B cell (primary cell): ENCODE measurements at regions not wholly inside any gene's neighbourhood (a gene's known extent, or its start where the extent isn't known, plus 50 kb on each side); places are given as distances from the start of the nearest gene placed in this dataset.

ENCODE experiments used
- ATAC-seq: fragments of 200-7000 bp; cut with Tn5 transposase; one replicate; pipeline ENCODE4 v1.10.0; 2021; ENCODE audit warnings: low read depth, mild to moderate bottlenecking, moderate number of reproducible peaks, moderate library complexity
- CTCF ChIA-PET: fragments of 350-600 bp; sonication (Branson Sonifier 250); formaldehyde crosslinking; loops from one replicate; lab custom pipeline; 2021; ENCODE audit warnings: antibody characterized with exemption, inconsistent platforms; lab: Charles Lee
- POLR2A ChIA-PET: fragments of 350-600 bp; sonication (Branson Sonifier 250); formaldehyde crosslinking; loops from one replicate; lab custom pipeline; 2021; ENCODE audit warnings: antibody characterized with exemption; lab: Charles Lee
- DNase-seq: peaks from one replicate; pipeline ENCODE4 v3.0.0; 2013
- H2AFZ ChIP-seq: 2 replicates; pipeline ENCODE4 v1.6.1; 2012; ENCODE audit warnings: mild to moderate bottlenecking, low read depth, low read length; ENCODE audit not compliant: insufficient read depth, poor library complexity, severe bottlenecking
- H3K27ac ChIP-seq, 2 donors: 1 replicate in 1 of 2; 2 replicates in 1 of 2; pipeline ENCODE4 v1.5.1; 2012 to 2013; ENCODE audit warnings: low read length in 2 of 2, mild to moderate bottlenecking in 2 of 2, moderate library complexity in 1 of 2
- H3K27me3 ChIP-seq, 4 experiments: fragments of 200-600 bp in 1 of 4; sonication (generic) in 1 of 4; replicated peaks in 1 of 4; 1 replicate in 2 of 4; 2 replicates in 2 of 4; pipeline versions ENCODE4 v1.6.1 to v1.7.0; 2013 to 2016; ENCODE audit warnings: low read length in 3 of 4, mild to moderate bottlenecking in 2 of 4, mixed read lengths in 1 of 4, moderate library complexity in 1 of 4; ENCODE audit not compliant: insufficient read depth in 4 of 4, control insufficient read depth in 3 of 4; ENCODE audit errors: control extremely low read depth in 1 of 4
- H3K36me3 ChIP-seq, 2 experiments: replicated peaks in 1 of 2; 1 replicate in 1 of 2; 2 replicates in 1 of 2; pipeline versions ENCODE4 v1.6.1 to v1.7.1; 2013; ENCODE audit warnings: low read length in 1 of 2; ENCODE audit not compliant: insufficient read depth in 2 of 2, control insufficient read depth in 1 of 2; ENCODE audit errors: control extremely low read depth in 1 of 2, extremely low read depth in 1 of 2
- H3K4me1 ChIP-seq, 2 donors: fragments of 200-600 bp in 1 of 2; sonication (generic) in 1 of 2; 1 replicate in 1 of 2; 2 replicates in 1 of 2; pipeline versions ENCODE4 v1.5.1 to v1.6.1; 2013 to 2017; ENCODE audit warnings: low read length in 2 of 2; ENCODE audit not compliant: control insufficient read depth in 2 of 2, insufficient read depth in 2 of 2
- H3K4me2 ChIP-seq: replicated peaks from 2 replicates; pipeline ENCODE3; 2012; ENCODE audit warnings: mild to moderate bottlenecking, low read depth, low read length; ENCODE audit not compliant: poor library complexity, severe bottlenecking
- H3K4me3 ChIP-seq, 5 experiments: fragments of 200-600 bp in 1 of 5; sonication (generic) in 1 of 5; 1 replicate in 3 of 5; 2 replicates in 2 of 5; pipeline versions ENCODE4 v1.5.1 to v1.7.0; 2011 to 2016; ENCODE audit warnings: low read length in 4 of 5, mild to moderate bottlenecking in 4 of 5, low read depth in 2 of 5, control low read depth in 1 of 5, moderate library complexity in 1 of 5; ENCODE audit not compliant: insufficient read depth in 1 of 5; ENCODE audit errors: control extremely low read depth in 1 of 5, extremely low read depth in 1 of 5
- H3K79me2 ChIP-seq: fragments of 200-600 bp; sonication (generic); one replicate; pipeline ENCODE4 v1.6.0; 2016; ENCODE audit warnings: low read length; ENCODE audit not compliant: control insufficient read depth, insufficient read depth
- H3K9ac ChIP-seq: fragments of 200-600 bp; sonication (generic); 2 replicates; pipeline ENCODE4 v1.6.1; 2017; ENCODE audit warnings: mild to moderate bottlenecking, low read length, moderate library complexity
- H3K9me3 ChIP-seq, 3 donors: one replicate each; pipeline versions ENCODE4 v1.6.1 to v1.7.1; 2013; ENCODE audit warnings: low read length in 2 of 3; ENCODE audit not compliant: control insufficient read depth in 2 of 3, insufficient read depth in 1 of 3; ENCODE audit errors: control extremely low read depth in 1 of 3
- H4K20me1 ChIP-seq: 2 replicates; pipeline ENCODE4 v1.6.0; 2012; ENCODE audit warnings: mild to moderate bottlenecking, low read length; ENCODE audit not compliant: insufficient read depth, control insufficient read depth, poor library complexity, severe bottlenecking
- H3K27ac Mint-ChIP-seq: one replicate; pipeline ENCODE4 v1.8.0; 2021; ENCODE audit warnings: mixed read lengths
- H3K27me3 Mint-ChIP-seq: one replicate; pipeline ENCODE4 v1.8.0; 2021; ENCODE audit warnings: mixed read lengths
- H3K4me1 Mint-ChIP-seq: one replicate; pipeline ENCODE4 v1.8.0; 2021; ENCODE audit warnings: mixed read lengths
- H3K4me3 Mint-ChIP-seq: one replicate; pipeline ENCODE4 v1.8.0; 2021; ENCODE audit warnings: mixed read lengths
- H3K9me3 Mint-ChIP-seq: one replicate; pipeline ENCODE4 v1.8.0; 2022; ENCODE audit warnings: mixed read lengths; ENCODE audit not compliant: insufficient read depth
- EZH2 ChIP-seq: IDR thresholded peaks from 2 replicates; pipeline ENCODE4 v1.6.1; 2012; ENCODE audit warnings: borderline replicate concordance, low read depth, mild to moderate bottlenecking, moderate library complexity, low read length; ENCODE audit not compliant: insufficient read depth, poor library complexity, severe bottlenecking
- WGBS: methylation state at CpG from one replicate; pipeline ENCODE4 v1.1.5; 2013; ENCODE audit warnings: missing lambda C conversion rate; ENCODE audit not compliant: insufficient coverage; 5-methylcytosine and 5-hydroxymethylcytosine counted together
- intact Hi-C: fragments of 100-400 bp; cut with micrococcal nuclease; formaldehyde crosslinking; loops from one replicate; pipeline ENCODE4 v1.10.0; 2022
- TF ChIP-seq, protein P1 (sequence below): fragments of 200-600 bp; IDR thresholded peaks from one replicate; pipeline ENCODE4 v1.8.0; 2022; ENCODE audit warnings: antibody characterized with exemption, mild to moderate bottlenecking

GRCh38 chr16:86207350-86207749, 303.0 kb upstream of the FOXF1 start:
- Mint-ChIP-seq H3K4me1 (peaks cover 6% of the 10 kb centered on the region), H3K27ac (no peak overlapping the region), H3K4me3 (no peak overlapping the region), H3K27me3 (peaks cover 14% of the 10 kb centered on the region), H3K9me3 (peaks cover 3% of the 10 kb centered on the region)
- H3K4me2 ChIP-seq, result no peak overlapping the region
- CTCF ChIA-PET, result no interaction called here
- peaks cover 0 to 3% (median 0%) of the 10 kb centered on the region in 4 experiments for H3K27me3 ChIP-seq
- no peaks in the 10 kb centered on the region for H4K20me1 ChIP-seq
- no peak for ATAC-seq
- no peaks in the 10 kb centered on the region for H3K79me2 ChIP-seq
- no peak overlapping the region for H3K27ac ChIP-seq
- H3K9ac ChIP-seq, result no peak overlapping the region
- POLR2A ChIA-PET, result no interaction called here
- H3K9me3 ChIP-seq, result peaks cover 0 to 21% (median 7%) of the 10 kb centered on the region in 3 donors
- H3K4me3 ChIP-seq, result no peak overlapping the region
- WGBS, result 80% methylated on average over 5 of the region's 5 CpGs
- H3K36me3 ChIP-seq, result no peaks in the 10 kb centered on the region
- no peak overlapping the region for H2AFZ ChIP-seq
- TF ChIP-seq EZH2, result no peak
- TF ChIP-seq, protein P1, sequence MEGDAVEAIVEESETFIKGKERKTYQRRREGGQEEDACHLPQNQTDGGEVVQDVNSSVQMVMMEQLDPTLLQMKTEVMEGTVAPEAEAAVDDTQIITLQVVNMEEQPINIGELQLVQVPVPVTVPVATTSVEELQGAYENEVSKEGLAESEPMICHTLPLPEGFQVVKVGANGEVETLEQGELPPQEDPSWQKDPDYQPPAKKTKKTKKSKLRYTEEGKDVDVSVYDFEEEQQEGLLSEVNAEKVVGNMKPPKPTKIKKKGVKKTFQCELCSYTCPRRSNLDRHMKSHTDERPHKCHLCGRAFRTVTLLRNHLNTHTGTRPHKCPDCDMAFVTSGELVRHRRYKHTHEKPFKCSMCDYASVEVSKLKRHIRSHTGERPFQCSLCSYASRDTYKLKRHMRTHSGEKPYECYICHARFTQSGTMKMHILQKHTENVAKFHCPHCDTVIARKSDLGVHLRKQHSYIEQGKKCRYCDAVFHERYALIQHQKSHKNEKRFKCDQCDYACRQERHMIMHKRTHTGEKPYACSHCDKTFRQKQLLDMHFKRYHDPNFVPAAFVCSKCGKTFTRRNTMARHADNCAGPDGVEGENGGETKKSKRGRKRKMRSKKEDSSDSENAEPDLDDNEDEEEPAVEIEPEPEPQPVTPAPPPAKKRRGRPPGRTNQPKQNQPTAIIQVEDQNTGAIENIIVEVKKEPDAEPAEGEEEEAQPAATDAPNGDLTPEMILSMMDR, result no peak
- intact Hi-C loops, result no loop called here
- H3K4me1 ChIP-seq, result peaks cover 0 to 6% of the 10 kb centered on the region in 2 donors
- DNase-seq, result no peak

DNA sequence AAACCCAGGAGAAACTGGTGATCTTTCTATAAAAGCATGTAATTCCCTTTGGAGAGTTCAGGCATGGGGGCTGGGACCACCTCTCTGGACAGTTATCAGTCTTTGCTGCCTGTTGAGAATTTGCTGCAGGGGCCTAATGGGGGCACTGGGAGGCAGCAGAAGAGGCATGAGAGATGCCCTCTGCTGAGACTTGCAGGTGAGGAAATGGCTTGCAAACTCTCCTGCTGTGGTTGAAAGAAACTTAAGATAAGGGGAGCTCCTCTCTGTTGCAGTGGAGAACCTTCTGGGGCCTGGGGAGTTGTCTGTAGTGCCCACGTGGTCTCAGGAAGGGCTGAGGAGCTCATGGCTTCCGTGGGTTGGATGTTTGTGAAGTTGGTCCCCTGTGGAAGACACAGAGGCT, 301.1 kb upstream of the FOXF1 start:
- H3K4me3 ChIP-seq, result no peak overlapping the region
- H3K4me2 ChIP-seq, result no peak overlapping the region
- CTCF ChIA-PET, result no interaction called here
- no peak overlapping the region for H3K27ac ChIP-seq
- no peaks in the 10 kb centered on the region for H3K79me2 ChIP-seq
- H3K36me3 ChIP-seq, result no peaks in the 10 kb centered on the region
- Mint-ChIP-seq H3K4me1 (peaks cover 25% of the 10 kb centered on the region), H3K27me3 (peaks cover 3% of the 10 kb centered on the region), H3K4me3 (no peak overlapping the region), H3K9me3 (peaks cover 10% of the 10 kb centered on the region), H3K27ac (no peak overlapping the region)
- TF ChIP-seq EZH2, result no peak
- TF ChIP-seq, protein P1, result no peak
- H3K9ac ChIP-seq, result no peak overlapping the region
- DNase-seq (no peak), ATAC-seq (no peak)
- H3K4me1 ChIP-seq, result peaks cover 18 to 24% of the 10 kb centered on the region in 2 donors
- intact Hi-C loops, result no loop called here
- H3K27me3 ChIP-seq, result no peaks in the 10 kb centered on the region
- WGBS, result 55% methylated on average over 2 of the region's 2 CpGs
- peaks cover 0 to 38% (median 14%) of the 10 kb centered on the region in 3 donors for H3K9me3 ChIP-seq
- H4K20me1 ChIP-seq, result no peaks in the 10 kb centered on the region
- no peak overlapping the region for H2AFZ ChIP-seq
- POLR2A ChIA-PET, result no interaction called here
